ENCODE measurements at regions not wholly inside any gene's neighbourhood (a gene's known extent, or its start where the extent isn't known, plus 50 kb on each side); places are given as distances from the start of the nearest gene placed in this dataset.

GRCh38 chr21:19807201-19807600 is 1191.0 kb upstream of the NCAM2 start:
- TF ChIP-seq, protein P1, sequence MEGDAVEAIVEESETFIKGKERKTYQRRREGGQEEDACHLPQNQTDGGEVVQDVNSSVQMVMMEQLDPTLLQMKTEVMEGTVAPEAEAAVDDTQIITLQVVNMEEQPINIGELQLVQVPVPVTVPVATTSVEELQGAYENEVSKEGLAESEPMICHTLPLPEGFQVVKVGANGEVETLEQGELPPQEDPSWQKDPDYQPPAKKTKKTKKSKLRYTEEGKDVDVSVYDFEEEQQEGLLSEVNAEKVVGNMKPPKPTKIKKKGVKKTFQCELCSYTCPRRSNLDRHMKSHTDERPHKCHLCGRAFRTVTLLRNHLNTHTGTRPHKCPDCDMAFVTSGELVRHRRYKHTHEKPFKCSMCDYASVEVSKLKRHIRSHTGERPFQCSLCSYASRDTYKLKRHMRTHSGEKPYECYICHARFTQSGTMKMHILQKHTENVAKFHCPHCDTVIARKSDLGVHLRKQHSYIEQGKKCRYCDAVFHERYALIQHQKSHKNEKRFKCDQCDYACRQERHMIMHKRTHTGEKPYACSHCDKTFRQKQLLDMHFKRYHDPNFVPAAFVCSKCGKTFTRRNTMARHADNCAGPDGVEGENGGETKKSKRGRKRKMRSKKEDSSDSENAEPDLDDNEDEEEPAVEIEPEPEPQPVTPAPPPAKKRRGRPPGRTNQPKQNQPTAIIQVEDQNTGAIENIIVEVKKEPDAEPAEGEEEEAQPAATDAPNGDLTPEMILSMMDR (IDR thresholded peaks at IDR 0.05; ENCODE audit: low read length): no peak
- TF ChIP-seq EZH2 (optimal IDR thresholded peaks at IDR 0.05; ENCODE audit: low read depth, low read length): no peak

Measured in MM.1S (cell line).